ENCODE measurements at regions not wholly inside any gene's neighbourhood (a gene's known extent, or its start where the extent isn't known, plus 50 kb on each side); places are given as distances from the start of the nearest gene placed in this dataset.

DNA sequence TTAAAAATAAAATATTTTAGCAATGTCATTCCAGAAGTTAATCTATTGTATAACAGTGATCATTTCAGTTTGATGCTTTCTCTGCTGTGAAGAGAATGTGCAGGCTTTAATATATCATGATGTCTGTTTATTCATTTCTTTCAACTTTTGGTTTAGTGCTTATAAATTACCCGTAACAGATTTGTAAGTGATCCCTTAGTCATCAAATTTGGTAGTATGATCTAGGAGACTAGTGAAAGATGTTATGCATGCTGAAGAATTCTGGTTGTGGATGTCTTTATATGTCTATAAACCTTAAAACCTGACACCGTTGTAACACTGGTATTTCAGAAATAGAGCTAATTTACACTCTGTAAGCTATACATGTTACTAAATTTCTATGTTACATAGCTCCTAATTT, 260.4 kb downstream of the CPS1 start:
- Histone ChIP-seq H4K5ac (ENCODE audit: insufficient read length, low read depth, low read length) (no peak overlapping the region), H3K9me3 (ENCODE audit: insufficient read depth in 2 of 2, low read depth in 1 of 2, low read length in 1 of 2) (no peaks in the 10 kb centered on the region), H3K14ac (ENCODE audit: insufficient read length) (no peak overlapping the region), H3K9ac (replicated peaks in 1 of 4; ENCODE audit: extremely low read depth in 1 of 4, low read depth in 3 of 4, low read length in 3 of 4) (no peak overlapping the region), H3K4me2 (ENCODE audit: insufficient read depth in 1 of 2, low read depth in 2 of 2, low read length in 2 of 2) (no peak overlapping the region), H3K79me1 (ENCODE audit: low read depth, low read length) (no peaks in the 10 kb centered on the region), H3K27ac (ENCODE audit: low read depth, low read length) (no peak overlapping the region), H3K18ac (ENCODE audit: extremely low read depth, low read length) (no peak overlapping the region), H3K4ac (replicated peaks; ENCODE audit: insufficient read length, low read depth, low read length) (no peak overlapping the region), H2AK5ac (ENCODE audit: low read depth, low read length) (no peak overlapping the region), H2BK15ac (ENCODE audit: low read length) (no peak overlapping the region), H4K91ac (replicated peaks; ENCODE audit: insufficient read length, low read length) (no peak overlapping the region), H3K79me2 (ENCODE audit: control insufficient read depth in 1 of 2, insufficient read depth in 2 of 2, low read length in 2 of 2) (no peaks in the 10 kb centered on the region), H2AFZ (ENCODE audit: low read length) (no peak overlapping the region), H2BK5ac (ENCODE audit: low read depth, low read length) (no peak overlapping the region), H3K4me1 (replicated peaks in 1 of 4; ENCODE audit: control insufficient read depth in 3 of 4, insufficient read depth in 4 of 4, low read length in 3 of 4) (peaks cover 0 to 3% (median 0%) of the 10 kb centered on the region in 4 experiments; a peak in 2 of 7 replicates), H2BK120ac (replicated peaks; ENCODE audit: low read depth, low read length) (no peak overlapping the region), H3K36me3 (ENCODE audit: control insufficient read depth in 2 of 4, insufficient read depth in 4 of 4, low read length in 3 of 4) (no peaks in the 10 kb centered on the region), H4K20me1 (replicated peaks in 1 of 2; ENCODE audit: control insufficient read depth in 1 of 2, insufficient read depth in 2 of 2, low read length in 2 of 2) (no peaks in the 10 kb centered on the region), H3K23ac (ENCODE audit: insufficient read length) (no peak overlapping the region), H3K23me2 (ENCODE audit: low read depth, low read length) (no peaks in the 10 kb centered on the region), H3K27me3 (replicated peaks in 1 of 4; ENCODE audit: control insufficient read depth in 3 of 4, extremely low read depth in 1 of 4, insufficient read depth in 3 of 4, low read length in 3 of 4) (no peaks in the 10 kb centered on the region), H2BK12ac (ENCODE audit: low read depth, low read length) (no peak overlapping the region), H3K4me3 (ENCODE audit: extremely low read depth in 1 of 4, insufficient read depth in 2 of 4, low read depth in 3 of 4, low read length in 4 of 4) (no peak overlapping the region), H2BK20ac (ENCODE audit: low read length) (no peak overlapping the region), H3K56ac (replicated peaks; ENCODE audit: insufficient read length, low read depth, low read length) (no peak overlapping the region), H4K8ac (ENCODE audit: extremely low read depth, insufficient read depth, low read length) (no peak overlapping the region)
- no peak for FAIRE-seq
- 96% methylated on average over 2 of the region's 2 CpGs; no CpG with 5 or more reads in 1 of the 2 experiments for WGBS, 2 experiments (ENCODE audit: extremely low coverage in 1 of 2, insufficient coverage in 1 of 2, insufficient read length in 1 of 2, insufficient replicate concordance in 2 of 2, low coverage in 1 of 2, low lambda C conversion rate in 2 of 2, missing lambda C conversion rate in 1 of 2)
- DNase-seq (ENCODE audit: low read depth in 1 of 2, low spot score in 2 of 2) = no peak
- POLR2A ChIA-PET (ENCODE audit: partially characterized antibody) = no interaction called here
- CTCF ChIA-PET (ENCODE audit: partially characterized antibody) = no interaction called here
- TF ChIP-seq RXRA (IDR thresholded peaks at IDR 0.05; ENCODE audit: insufficient read depth, low read depth, low read length) = no peak
- no peak for TF ChIP-seq CBX5 (IDR thresholded peaks at IDR 0.05; ENCODE audit: low read depth, low read length)
- TF ChIP-seq TCF12 (IDR thresholded peaks at IDR 0.05; ENCODE audit: low read depth, low read length) = no peak
- TF ChIP-seq, protein P1, sequence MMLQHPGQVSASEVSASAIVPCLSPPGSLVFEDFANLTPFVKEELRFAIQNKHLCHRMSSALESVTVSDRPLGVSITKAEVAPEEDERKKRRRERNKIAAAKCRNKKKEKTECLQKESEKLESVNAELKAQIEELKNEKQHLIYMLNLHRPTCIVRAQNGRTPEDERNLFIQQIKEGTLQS (IDR thresholded peaks at IDR 0.05; ENCODE audit: insufficient read depth, low read depth, low read length) = no peak
- no peak for TF ChIP-seq SIX5 (IDR thresholded peaks at IDR 0.05; ENCODE audit: low read depth, low read length)
- no peak for TF ChIP-seq KDM5A (IDR thresholded peaks at IDR 0.05; ENCODE audit: low read length)
- TF ChIP-seq JUND (IDR thresholded peaks at IDR 0.05; ENCODE audit: low read length) = no peak
- TF ChIP-seq TEAD4 (IDR thresholded peaks at IDR 0.05; ENCODE audit: low read depth, low read length) = no peak
- TF ChIP-seq SIN3A (conservative IDR thresholded peaks at IDR 0.05 in 1 of 2, IDR thresholded peaks at IDR 0.05 in 1 of 2; ENCODE audit: low read depth in 1 of 2, low read length in 2 of 2) = no peak
- no peak for TF ChIP-seq JUN (IDR thresholded peaks at IDR 0.05; ENCODE audit: low read depth, low read length)
- TF ChIP-seq SUZ12 (IDR thresholded peaks at IDR 0.05; ENCODE audit: low read length) = no peak
- no peak for TF ChIP-seq EGR1 (IDR thresholded peaks at IDR 0.05; ENCODE audit: borderline replicate concordance, low read depth, low read length)
- no peak for TF ChIP-seq BRCA1 (IDR thresholded peaks at IDR 0.05; ENCODE audit: low read depth, low read length)
- TF ChIP-seq EP300 (IDR thresholded peaks at IDR 0.05; ENCODE audit: borderline replicate concordance in 1 of 2, low read depth in 2 of 2, low read length in 2 of 2) = no peak
